ENCODE measurements at regions not wholly inside any gene's neighbourhood (a gene's known extent, or its start where the extent isn't known, plus 50 kb on each side); places are given as distances from the start of the nearest gene placed in this dataset.

GRCh38 chr2:220224691-220225543 is 597.5 kb downstream of the SLC4A3 start:
- DNase-seq (ENCODE audit: low spot score) = no peak

GRCh38 chr2:220226076-220226475 is 598.6 kb downstream of the SLC4A3 start:
- DNase-seq (ENCODE audit: low spot score) = no peak

- no peak for DNase-seq (ENCODE audit: low spot score)
Measured at GRCh38 chr2:220226546-220226945, 599.1 kb downstream of the SLC4A3 start.

- no peak for DNase-seq (ENCODE audit: low spot score)
Measured at GRCh38 chr2:220227266-220227920, 600.0 kb downstream of the SLC4A3 start.

GRCh38 chr2:220228310-220229006 is 601.0 kb downstream of the SLC4A3 start:
- no peak for DNase-seq (ENCODE audit: low spot score)

- DNase-seq (ENCODE audit: low spot score) = no peak
Measured at GRCh38 chr2:220240641-220241040, 613.2 kb downstream of the SLC4A3 start.

GRCh38 chr2:220241423-220241822 is 614.0 kb downstream of the SLC4A3 start:
- DNase-seq (ENCODE audit: low spot score) = no peak

- DNase-seq (ENCODE audit: low spot score) = no peak
Measured at GRCh38 chr2:220243571-220243970, 616.1 kb downstream of the SLC4A3 start.

- DNase-seq (ENCODE audit: low spot score) = no peak
Measured at GRCh38 chr2:220246386-220246785, 619.0 kb downstream of the SLC4A3 start.

GRCh38 chr2:220247588-220248350 is 620.3 kb downstream of the SLC4A3 start:
- DNase-seq (ENCODE audit: low spot score) = no peak

GRCh38 chr2:220259662-220260061 is 632.2 kb downstream of the SLC4A3 start:
- DNase-seq (ENCODE audit: low spot score) = no peak

- DNase-seq (ENCODE audit: low spot score) = no peak
Measured at GRCh38 chr2:220263300-220263699, 635.9 kb downstream of the SLC4A3 start.

- DNase-seq (ENCODE audit: low spot score) = no peak
Measured at GRCh38 chr2:220269367-220269766, 641.9 kb downstream of the SLC4A3 start.

GRCh38 chr2:220270481-220271070 is 643.1 kb downstream of the SLC4A3 start:
- no peak for DNase-seq (ENCODE audit: low spot score)

GRCh38 chr2:220272656-220273055 is 645.2 kb downstream of the SLC4A3 start:
- DNase-seq (ENCODE audit: low spot score) = no peak

GRCh38 chr2:220273082-220273481 is 645.7 kb downstream of the SLC4A3 start:
- DNase-seq (ENCODE audit: low spot score) = no peak

- DNase-seq (ENCODE audit: low spot score) = no peak
Measured at GRCh38 chr2:220275454-220275853, 648.0 kb downstream of the SLC4A3 start.

- DNase-seq (ENCODE audit: low spot score) = no peak
Measured at GRCh38 chr2:220276741-220277444, 649.5 kb downstream of the SLC4A3 start.

- DNase-seq (ENCODE audit: low spot score) = no peak
Measured at GRCh38 chr2:220277445-220277975, 650.1 kb downstream of the SLC4A3 start.

GRCh38 chr2:220278022-220278421 is 650.6 kb downstream of the SLC4A3 start:
- DNase-seq (ENCODE audit: low spot score) = no peak

- no peak for DNase-seq (ENCODE audit: low spot score)
Measured at GRCh38 chr2:220279372-220279771, 651.9 kb downstream of the SLC4A3 start.

All from putamen (tissue), 1 donor.